SK-N-SH treated with all-trans-retinoic acid at 6 μM for 48 hours (cell line): ENCODE measurements at regions not wholly inside any gene's neighbourhood (a gene's known extent, or its start where the extent isn't known, plus 50 kb on each side); places are given as distances from the start of the nearest gene placed in this dataset.

Experiments
- ARNTL ChIP-seq: fragments of 450-650 bp; formaldehyde crosslinking; IDR thresholded peaks from 2 replicates; pipeline ENCODE4 v1.5.0; 2020; ENCODE audit warnings: low read depth, mild to moderate bottlenecking, moderate library complexity, borderline replicate concordance
- CREB5 ChIP-seq: fragments of 250-450 bp; sonication (Bioruptor Pico); IDR thresholded peaks from 2 replicates; pipeline ENCODE4 v1.5.1; 2020; ENCODE audit warnings: low read depth, mild to moderate bottlenecking, moderate library complexity
- CSDC2 ChIP-seq: fragments of 250-450 bp; sonication (Bioruptor Pico); IDR thresholded peaks from 2 replicates; pipeline ENCODE4 v1.5.0; 2020; ENCODE audit warnings: mild to moderate bottlenecking, moderate library complexity
- CSRNP3 ChIP-seq: fragments of 250-450 bp; sonication (Bioruptor Pico); IDR thresholded peaks from 2 replicates; pipeline ENCODE4 v1.5.1; 2021; ENCODE audit warnings: mild to moderate bottlenecking, moderate library complexity
- ESRRG ChIP-seq: fragments of 250-450 bp; sonication (Bioruptor Pico); IDR thresholded peaks from 2 replicates; pipeline ENCODE4 v1.6.1; 2021; ENCODE audit warnings: mild to moderate bottlenecking
- ISL1 ChIP-seq: fragments of 250-450 bp; sonication (Bioruptor Pico); IDR thresholded peaks from 2 replicates; pipeline ENCODE4 v2.1.2; 2022; ENCODE audit warnings: mild to moderate bottlenecking, moderate library complexity
- OSR1 ChIP-seq: fragments of 250-450 bp; sonication (Bioruptor Pico); IDR thresholded peaks from 2 replicates; pipeline ENCODE4 v1.8.0; 2022; ENCODE audit warnings: moderate library complexity, mild to moderate bottlenecking, inconsistent platforms
- PATZ1 ChIP-seq: fragments of 250-450 bp; sonication (Bioruptor Pico); IDR thresholded peaks from 2 replicates; pipeline ENCODE4 v1.8.0; 2020; ENCODE audit warnings: mild to moderate bottlenecking, moderate library complexity, borderline replicate concordance
- POU6F1 ChIP-seq: fragments of 250-450 bp; sonication (Bioruptor Pico); IDR thresholded peaks from 2 replicates; pipeline ENCODE4 v1.8.0; 2021; ENCODE audit warnings: low read depth, mild to moderate bottlenecking, moderate library complexity, borderline replicate concordance
- PPARA ChIP-seq: fragments of 250-450 bp; sonication (Bioruptor Pico); IDR thresholded peaks from 2 replicates; pipeline ENCODE4 v1.5.0; 2020; ENCODE audit warnings: mild to moderate bottlenecking, borderline replicate concordance
- RARB ChIP-seq: fragments of 250-450 bp; sonication (Bioruptor Pico); IDR thresholded peaks from 2 replicates; pipeline ENCODE4 v1.8.0; 2021; ENCODE audit warnings: mild to moderate bottlenecking, moderate library complexity
- SNAI2 ChIP-seq: fragments of 250-450 bp; sonication (Bioruptor Pico); IDR thresholded peaks from 2 replicates; pipeline ENCODE4 v1.5.0; 2020; ENCODE audit warnings: mild to moderate bottlenecking, moderate library complexity
- TOX ChIP-seq: fragments of 250-450 bp; sonication (Bioruptor Pico); IDR thresholded peaks from 2 replicates; pipeline ENCODE4 v1.8.0; 2021; ENCODE audit warnings: mild to moderate bottlenecking, moderate library complexity, borderline replicate concordance
- ZFP30 ChIP-seq: fragments of 450-650 bp; formaldehyde crosslinking; IDR thresholded peaks from 2 replicates; pipeline ENCODE4 v1.5.0; 2022; ENCODE audit warnings: mild to moderate bottlenecking, moderate library complexity

DNA sequence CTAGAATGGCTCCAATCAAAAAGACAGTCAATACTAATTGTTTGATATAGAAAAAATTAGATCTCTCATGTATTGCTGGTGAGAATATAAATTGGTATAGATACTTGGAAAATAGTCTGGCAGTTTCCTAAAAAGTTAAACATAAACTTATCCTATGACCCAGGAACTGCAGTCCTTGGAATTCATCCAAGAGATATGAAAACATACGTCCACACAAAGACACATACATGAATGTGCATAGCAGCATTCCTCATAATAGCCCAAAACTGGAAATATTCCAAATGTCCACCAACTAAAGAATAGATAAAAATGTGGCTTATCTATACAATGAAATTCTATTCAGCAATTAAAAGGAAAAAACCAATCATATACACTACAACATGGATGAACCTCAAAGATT, 128.4 kb downstream of the ZFAND4 start:
- TF ChIP-seq ESRRG (CRISPR knock-in tag) = no peak
- no peak for TF ChIP-seq OSR1 (CRISPR knock-in tag)
- TF ChIP-seq PATZ1 (CRISPR knock-in tag) = no peak
- TF ChIP-seq ARNTL (CRISPR knock-in tag) = no peak
- no peak for TF ChIP-seq CSRNP3 (CRISPR knock-in tag)
- no peak for TF ChIP-seq TOX (CRISPR knock-in tag)
- no peak for TF ChIP-seq CSDC2 (CRISPR knock-in tag)
- no peak for TF ChIP-seq RARB (CRISPR knock-in tag)
- no peak for TF ChIP-seq CREB5
- no peak for TF ChIP-seq ISL1 (CRISPR knock-in tag)
- no peak for TF ChIP-seq ZFP30 (CRISPR knock-in tag)
- TF ChIP-seq PPARA (CRISPR knock-in tag) = no peak
- TF ChIP-seq POU6F1 = no peak
- TF ChIP-seq SNAI2 (CRISPR knock-in tag) = no peak
